ENCODE measurements at regions not wholly inside any gene's neighbourhood (a gene's known extent, or its start where the extent isn't known, plus 50 kb on each side); places are given as distances from the start of the nearest gene placed in this dataset.
A peak's percentile ranks its signal among the peaks of the same experiment; 100 is the strongest.
"Not testable (repeated sequence)": the region's sequence is repeated elsewhere in the genome, so short reads cannot be mapped to it uniquely, and the experiment has no call there.

DNA sequence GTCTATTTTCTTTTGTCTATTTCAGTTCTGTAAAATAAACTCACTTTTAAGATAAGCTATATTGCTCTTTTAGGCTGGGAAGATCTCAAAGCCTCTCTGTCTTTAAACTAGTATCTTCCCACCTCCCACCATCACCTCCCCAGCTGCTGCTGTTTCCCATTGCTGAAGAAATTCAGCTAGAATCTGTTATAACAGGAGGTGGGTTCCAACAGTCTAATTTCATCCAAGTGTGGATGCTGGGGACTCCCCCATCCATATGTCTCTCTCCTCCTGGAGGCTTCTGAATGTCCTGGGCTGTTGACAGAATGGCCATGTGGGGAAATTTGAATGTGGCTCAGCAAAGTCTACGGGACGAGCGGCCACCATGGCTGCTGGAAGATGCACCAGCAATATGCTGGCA is 301.0 kb downstream of the RASEF start:
- TF ChIP-seq, protein P1, sequence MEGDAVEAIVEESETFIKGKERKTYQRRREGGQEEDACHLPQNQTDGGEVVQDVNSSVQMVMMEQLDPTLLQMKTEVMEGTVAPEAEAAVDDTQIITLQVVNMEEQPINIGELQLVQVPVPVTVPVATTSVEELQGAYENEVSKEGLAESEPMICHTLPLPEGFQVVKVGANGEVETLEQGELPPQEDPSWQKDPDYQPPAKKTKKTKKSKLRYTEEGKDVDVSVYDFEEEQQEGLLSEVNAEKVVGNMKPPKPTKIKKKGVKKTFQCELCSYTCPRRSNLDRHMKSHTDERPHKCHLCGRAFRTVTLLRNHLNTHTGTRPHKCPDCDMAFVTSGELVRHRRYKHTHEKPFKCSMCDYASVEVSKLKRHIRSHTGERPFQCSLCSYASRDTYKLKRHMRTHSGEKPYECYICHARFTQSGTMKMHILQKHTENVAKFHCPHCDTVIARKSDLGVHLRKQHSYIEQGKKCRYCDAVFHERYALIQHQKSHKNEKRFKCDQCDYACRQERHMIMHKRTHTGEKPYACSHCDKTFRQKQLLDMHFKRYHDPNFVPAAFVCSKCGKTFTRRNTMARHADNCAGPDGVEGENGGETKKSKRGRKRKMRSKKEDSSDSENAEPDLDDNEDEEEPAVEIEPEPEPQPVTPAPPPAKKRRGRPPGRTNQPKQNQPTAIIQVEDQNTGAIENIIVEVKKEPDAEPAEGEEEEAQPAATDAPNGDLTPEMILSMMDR (conservative IDR thresholded peaks at IDR 0.05; ENCODE audit: low read length) = no peak
- no peak for TF ChIP-seq EZH2phosphoT487 (IDR thresholded peaks at IDR 0.05; ENCODE audit: borderline replicate concordance)
- Histone ChIP-seq H3K4me1 (ENCODE audit: insufficient read depth, low read length, poor library complexity, severe bottlenecking) (peaks cover 56% of the 10 kb centered on the region), H3K79me2 (ENCODE audit: insufficient read depth, low read length) (peaks cover 40% of the 10 kb centered on the region), H3K36me3 (ENCODE audit: insufficient read depth, low read length) (no peaks in the 10 kb centered on the region), H3K9ac (ENCODE audit: low read depth, low read length, poor library complexity, severe bottlenecking) (peak overlapping the region; percentile 77), H3K9me2 (replicated peaks; ENCODE audit: low read depth, low read length) (no peaks in the 10 kb centered on the region), H3F3A (ENCODE audit: low read depth) (peaks cover 11% of the 10 kb centered on the region), H3K27me3 (ENCODE audit: insufficient read depth, low read length, poor library complexity, severe bottlenecking) (no peaks in the 10 kb centered on the region), H2AFZ (ENCODE audit: low read length) (peak overlapping the region; percentile 8; the same call in 1 of the 2 replicates), H3K9me3 (ENCODE audit: insufficient read depth, low read depth, low read length) (peaks cover 7% of the 10 kb centered on the region; the same call in 1 of the 2 replicates), H3K4me2 (ENCODE audit: low read depth, low read length, poor library complexity, severe bottlenecking) (peak overlapping the region; percentile 75), H3K4me3 (ENCODE audit: low read length, poor library complexity, severe bottlenecking) (peak overlapping the region; percentile 76), H4K20me1 (ENCODE audit: insufficient read depth, low read length, poor library complexity, severe bottlenecking) (no peaks in the 10 kb centered on the region)

DNA sequence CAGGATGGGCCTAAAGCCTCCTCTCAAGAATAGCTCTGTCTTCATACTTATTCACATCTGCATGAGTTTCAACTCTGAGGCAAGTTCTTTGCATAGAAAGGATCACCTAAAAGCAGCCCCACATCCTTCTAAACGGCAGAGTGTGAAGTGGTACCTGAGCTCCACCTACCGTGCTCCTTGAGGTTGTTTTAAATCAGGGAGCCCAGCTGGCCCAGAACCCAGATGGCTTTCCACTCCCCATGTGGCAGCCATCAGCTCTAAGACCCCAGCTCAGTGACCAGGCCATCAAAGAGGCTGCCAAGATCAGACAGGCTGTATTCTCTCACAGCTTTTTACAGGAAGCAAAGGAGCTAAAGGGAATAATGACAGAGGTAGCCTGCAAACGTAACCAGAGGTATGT is 299.3 kb downstream of the RASEF start:
- Histone ChIP-seq H3K4me2 (ENCODE audit: low read depth, low read length, poor library complexity, severe bottlenecking) (peak overlapping the region; percentile 75), H4K20me1 (ENCODE audit: insufficient read depth, low read length, poor library complexity, severe bottlenecking) (no peaks in the 10 kb centered on the region), H3K36me3 (ENCODE audit: insufficient read depth, low read length) (no peaks in the 10 kb centered on the region), H3K27me3 (ENCODE audit: insufficient read depth, low read length, poor library complexity, severe bottlenecking) (no peaks in the 10 kb centered on the region), H3K4me3 (ENCODE audit: low read length, poor library complexity, severe bottlenecking) (peak overlapping the region; percentile 76), H3F3A (ENCODE audit: low read depth) (peaks cover 11% of the 10 kb centered on the region), H3K9me2 (replicated peaks; ENCODE audit: low read depth, low read length) (no peaks in the 10 kb centered on the region), H2AFZ (ENCODE audit: low read length) (no peak overlapping the region), H3K9ac (ENCODE audit: low read depth, low read length, poor library complexity, severe bottlenecking) (peak overlapping the region; percentile 77), H3K9me3 (ENCODE audit: insufficient read depth, low read depth, low read length) (peaks cover 3% of the 10 kb centered on the region; the same call in 1 of the 2 replicates), H3K79me2 (ENCODE audit: insufficient read depth, low read length) (peaks cover 40% of the 10 kb centered on the region), H3K4me1 (ENCODE audit: insufficient read depth, low read length, poor library complexity, severe bottlenecking) (peaks cover 56% of the 10 kb centered on the region)
- TF ChIP-seq EZH2phosphoT487 (IDR thresholded peaks at IDR 0.05; ENCODE audit: borderline replicate concordance) = no peak
- TF ChIP-seq, protein P1 (conservative IDR thresholded peaks at IDR 0.05; ENCODE audit: low read length) = peak; percentile 77

DNA sequence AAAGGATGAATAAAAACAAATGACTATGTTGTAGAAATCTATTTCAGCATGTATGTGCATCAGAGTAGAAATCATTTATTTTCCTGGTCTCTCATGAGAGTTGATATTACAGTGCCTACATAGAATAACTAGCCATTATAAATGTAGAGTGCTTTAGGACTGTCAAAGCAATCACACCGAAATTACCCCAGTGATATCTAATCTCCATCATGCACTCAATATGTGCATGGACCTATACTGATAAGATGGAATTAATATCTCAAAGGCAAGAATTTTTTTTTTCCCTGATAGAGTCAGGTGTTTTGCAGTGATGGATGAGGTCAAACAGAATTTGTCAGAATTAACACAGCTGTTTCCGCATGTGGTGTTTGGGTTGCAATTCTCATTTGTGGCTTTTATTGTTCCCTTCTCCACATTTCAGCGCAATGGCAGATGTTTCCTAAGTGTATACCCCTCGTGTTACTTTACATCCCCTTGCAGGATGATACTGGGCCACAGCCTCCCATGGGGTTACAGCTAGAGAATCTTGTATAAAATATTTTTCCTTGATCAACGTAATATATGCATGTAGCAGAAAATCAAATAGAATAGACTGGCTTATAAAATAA is 298.8 kb downstream of the RASEF start:
- Histone ChIP-seq H3K36me3 (ENCODE audit: insufficient read depth, low read length) (no peaks in the 10 kb centered on the region), H4K20me1 (ENCODE audit: insufficient read depth, low read length, poor library complexity, severe bottlenecking) (no peaks in the 10 kb centered on the region), H3K27me3 (ENCODE audit: insufficient read depth, low read length, poor library complexity, severe bottlenecking) (no peaks in the 10 kb centered on the region), H3K9me3 (ENCODE audit: insufficient read depth, low read depth, low read length) (peaks cover 7% of the 10 kb centered on the region; the same call in 1 of the 2 replicates), H2AFZ (ENCODE audit: low read length) (no peak overlapping the region), H3K4me3 (ENCODE audit: low read length, poor library complexity, severe bottlenecking) (peak overlapping the region; percentile 76), H3K4me1 (ENCODE audit: insufficient read depth, low read length, poor library complexity, severe bottlenecking) (peaks cover 56% of the 10 kb centered on the region), H3K9ac (ENCODE audit: low read depth, low read length, poor library complexity, severe bottlenecking) (peak overlapping the region; percentile 77), H3K4me2 (ENCODE audit: low read depth, low read length, poor library complexity, severe bottlenecking) (peak overlapping the region; percentile 75), H3F3A (ENCODE audit: low read depth) (peaks cover 11% of the 10 kb centered on the region), H3K79me2 (ENCODE audit: insufficient read depth, low read length) (peaks cover 39% of the 10 kb centered on the region), H3K9me2 (replicated peaks; ENCODE audit: low read depth, low read length) (no peaks in the 10 kb centered on the region)
- TF ChIP-seq EZH2phosphoT487 (IDR thresholded peaks at IDR 0.05; ENCODE audit: borderline replicate concordance) = peak; percentile 47; the same call in 1 of the 2 replicates
- TF ChIP-seq, protein P1 (conservative IDR thresholded peaks at IDR 0.05; ENCODE audit: low read length) = no peak

DNA sequence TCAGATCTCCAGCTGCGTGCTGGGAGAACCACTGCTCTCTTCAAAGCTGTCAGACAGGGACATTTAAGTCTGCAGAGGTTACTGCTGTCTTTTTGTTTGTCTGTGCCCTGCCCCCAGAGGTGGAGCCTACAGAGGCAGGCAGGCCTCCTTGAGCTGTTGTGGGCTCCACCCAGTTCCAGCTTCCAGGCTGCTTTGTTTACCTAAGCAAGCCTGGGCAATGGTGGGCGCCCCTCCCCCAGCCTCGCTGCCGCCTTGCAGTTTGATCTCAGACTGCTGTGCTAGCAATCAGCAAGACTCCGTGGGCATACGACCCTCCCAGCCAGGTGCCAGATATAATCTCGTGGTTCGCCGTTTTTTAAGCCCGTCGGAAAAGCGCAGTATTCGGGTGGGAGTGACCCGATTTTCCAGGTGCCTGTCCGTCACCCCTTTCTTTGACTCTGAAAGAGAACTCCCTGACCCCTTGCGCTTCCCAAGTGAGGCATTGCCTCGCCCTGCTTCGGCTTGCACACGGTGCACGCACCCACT is 288.2 kb downstream of the RASEF start:
- H3K9ac ChIP-seq (ENCODE audit: low read depth, low read length, poor library complexity, severe bottlenecking); H3K4me3 ChIP-seq (ENCODE audit: low read length, poor library complexity, severe bottlenecking); H4K20me1 ChIP-seq (ENCODE audit: insufficient read depth, low read length, poor library complexity, severe bottlenecking); H3K79me2 ChIP-seq (ENCODE audit: insufficient read depth, low read length); H2AFZ ChIP-seq (ENCODE audit: low read length); H3K4me2 ChIP-seq (ENCODE audit: low read depth, low read length, poor library complexity, severe bottlenecking); H3K27me3 ChIP-seq (ENCODE audit: insufficient read depth, low read length, poor library complexity, severe bottlenecking); H3K4me1 ChIP-seq (ENCODE audit: insufficient read depth, low read length, poor library complexity, severe bottlenecking); H3K36me3 ChIP-seq (ENCODE audit: insufficient read depth, low read length); H3K9me3 ChIP-seq (ENCODE audit: insufficient read depth, low read depth, low read length); H3K9me2 ChIP-seq (replicated peaks; ENCODE audit: low read depth, low read length); H3F3A ChIP-seq (ENCODE audit: low read depth): not testable (repeated sequence)

All from Loucy (cell line).